NCI-H460 (cell line): ENCODE measurements at regions not wholly inside any gene's neighbourhood (a gene's known extent, or its start where the extent isn't known, plus 50 kb on each side); places are given as distances from the start of the nearest gene placed in this dataset.

Source experiments
- DNase-seq: peaks from one replicate; pipeline ENCODE4 v3.0.0-alpha.2; 2016; ENCODE audit warnings: low read depth; ENCODE audit errors: extremely low read depth

GRCh38 chr4:174586651-174587050 is 64.4 kb upstream of the HPGD start:
- no peak for DNase-seq

GRCh38 chr4:174583056-174583455 is 60.8 kb upstream of the HPGD start:
- no peak for DNase-seq

GRCh38 chr4:174582463-174582862 is 60.2 kb upstream of the HPGD start:
- no peak for DNase-seq

GRCh38 chr4:174581901-174582300 is 59.6 kb upstream of the HPGD start:
- DNase-seq, result no peak

GRCh38 chr4:174580597-174580996 is 58.3 kb upstream of the HPGD start:
- no peak for DNase-seq

- DNase-seq, result no peak
These were observed 57.1 kb upstream of the HPGD start for GRCh38 chr4:174579421-174579820.

GRCh38 chr4:174578366-174578765 is 56.1 kb upstream of the HPGD start:
- no peak for DNase-seq

GRCh38 chr4:174575436-174575835 is 53.1 kb upstream of the HPGD start:
- DNase-seq, result peak; percentile 4
